LNCaP clone FGC (cell line): ENCODE measurements at regions not wholly inside any gene's neighbourhood (a gene's known extent, or its start where the extent isn't known, plus 50 kb on each side); places are given as distances from the start of the nearest gene placed in this dataset.

Source experiments
- DNase-seq: peaks from one replicate; pipeline ENCODE4 v3.0.0-alpha.2; 2011; ENCODE audit warnings: low read depth
- H3K4me3 ChIP-seq: 2 replicates; pipeline ENCODE4 v1.5.1; 2011; ENCODE audit warnings: mild to moderate bottlenecking, low read depth, low read length, control low read depth
- TF ChIP-seq, protein P1 (sequence below): IDR thresholded peaks from 2 replicates; pipeline ENCODE4 v1.5.1; 2012; ENCODE audit warnings: mild to moderate bottlenecking; ENCODE audit not compliant: control insufficient read depth, insufficient read depth; ENCODE audit errors: extremely low read depth

DNA sequence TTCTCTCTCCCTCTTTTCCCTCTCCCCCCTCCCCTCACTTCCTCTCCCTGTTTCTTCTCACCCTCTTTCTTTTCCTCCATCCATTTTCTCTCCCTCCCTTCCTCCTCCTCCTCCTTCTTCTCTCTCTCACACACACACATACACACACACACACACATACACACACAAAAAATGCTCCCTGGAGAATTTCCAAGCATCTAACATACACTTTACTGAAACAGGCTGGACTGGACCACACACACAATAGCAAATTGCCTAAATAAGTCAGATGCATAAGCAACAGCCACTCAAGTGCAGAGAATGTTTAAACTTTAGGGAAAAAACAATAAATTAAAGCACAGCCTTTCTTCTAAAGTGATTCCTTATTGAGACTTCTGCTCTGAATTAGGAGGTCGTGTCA is 267.7 kb downstream of the FGFR2 start:
- H3K4me3 ChIP-seq, result no peak overlapping the region
- DNase-seq, result no peak
- TF ChIP-seq, protein P1, sequence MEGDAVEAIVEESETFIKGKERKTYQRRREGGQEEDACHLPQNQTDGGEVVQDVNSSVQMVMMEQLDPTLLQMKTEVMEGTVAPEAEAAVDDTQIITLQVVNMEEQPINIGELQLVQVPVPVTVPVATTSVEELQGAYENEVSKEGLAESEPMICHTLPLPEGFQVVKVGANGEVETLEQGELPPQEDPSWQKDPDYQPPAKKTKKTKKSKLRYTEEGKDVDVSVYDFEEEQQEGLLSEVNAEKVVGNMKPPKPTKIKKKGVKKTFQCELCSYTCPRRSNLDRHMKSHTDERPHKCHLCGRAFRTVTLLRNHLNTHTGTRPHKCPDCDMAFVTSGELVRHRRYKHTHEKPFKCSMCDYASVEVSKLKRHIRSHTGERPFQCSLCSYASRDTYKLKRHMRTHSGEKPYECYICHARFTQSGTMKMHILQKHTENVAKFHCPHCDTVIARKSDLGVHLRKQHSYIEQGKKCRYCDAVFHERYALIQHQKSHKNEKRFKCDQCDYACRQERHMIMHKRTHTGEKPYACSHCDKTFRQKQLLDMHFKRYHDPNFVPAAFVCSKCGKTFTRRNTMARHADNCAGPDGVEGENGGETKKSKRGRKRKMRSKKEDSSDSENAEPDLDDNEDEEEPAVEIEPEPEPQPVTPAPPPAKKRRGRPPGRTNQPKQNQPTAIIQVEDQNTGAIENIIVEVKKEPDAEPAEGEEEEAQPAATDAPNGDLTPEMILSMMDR, result no peak

DNA sequence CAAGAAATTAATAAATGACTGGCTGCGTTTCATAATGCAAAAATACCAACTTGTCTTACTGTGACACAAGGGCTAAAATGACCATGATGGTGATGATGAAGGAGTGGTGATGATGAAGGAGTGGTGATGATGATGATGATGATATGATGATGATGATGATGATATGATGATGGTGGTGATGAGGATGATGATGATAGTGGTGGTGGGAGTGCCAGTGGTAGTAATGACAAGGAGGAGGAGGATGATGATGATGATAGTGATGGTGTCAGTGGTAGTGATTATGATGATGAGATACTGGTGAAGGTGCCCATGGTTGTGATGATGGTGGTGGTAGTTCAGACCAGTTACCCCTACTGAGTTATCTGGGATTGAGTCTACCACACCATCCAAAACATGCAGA is 265.9 kb downstream of the FGFR2 start:
- TF ChIP-seq, protein P1, result no peak
- no peak overlapping the region for H3K4me3 ChIP-seq
- DNase-seq, result no peak

DNA sequence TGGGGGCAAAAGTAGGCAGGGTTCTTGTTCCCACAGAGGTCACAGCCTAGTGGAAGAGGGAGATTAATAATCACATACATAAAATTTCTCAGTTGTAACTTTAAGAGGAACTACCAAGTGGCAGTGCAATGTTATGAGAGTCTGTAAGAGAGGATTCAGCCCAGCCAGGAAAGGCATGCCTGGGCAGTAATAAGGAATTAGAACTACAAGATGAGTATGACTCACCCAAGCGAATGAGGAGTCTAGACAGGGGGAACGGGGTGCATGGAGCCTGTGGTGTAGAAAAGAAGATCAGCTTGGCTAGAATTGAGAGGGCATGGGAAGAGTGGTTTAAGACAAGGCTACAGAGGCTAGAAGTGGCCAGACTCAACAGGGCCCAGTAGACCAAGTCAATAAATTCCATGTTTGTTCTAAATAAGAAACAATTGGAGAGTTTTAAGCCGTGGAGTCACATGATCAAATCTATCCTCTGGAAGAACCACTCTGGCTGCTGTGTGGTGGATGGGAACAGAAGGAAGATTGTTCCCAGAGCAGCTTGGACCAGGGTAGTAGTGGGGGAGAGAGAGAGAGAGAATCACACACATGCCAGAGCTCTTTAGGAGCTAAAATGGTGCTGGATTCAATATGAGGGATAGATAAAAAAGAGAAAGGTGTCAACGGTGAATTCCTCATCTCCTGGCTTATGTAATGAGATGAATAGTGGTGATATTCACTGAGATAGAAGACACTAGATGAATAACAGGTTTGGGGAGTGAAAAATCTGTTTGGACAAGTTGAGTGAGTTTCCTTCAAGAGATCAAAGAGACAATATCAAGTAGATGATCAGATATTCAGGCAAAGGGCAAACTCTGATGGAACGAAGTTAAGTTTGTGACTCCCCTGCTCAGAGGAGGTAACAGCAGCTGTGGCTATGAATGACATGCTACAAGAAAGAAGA is 265.1 kb downstream of the FGFR2 start:
- H3K4me3 ChIP-seq, result no peak overlapping the region
- no peak for DNase-seq
- TF ChIP-seq, protein P1, result no peak

DNA sequence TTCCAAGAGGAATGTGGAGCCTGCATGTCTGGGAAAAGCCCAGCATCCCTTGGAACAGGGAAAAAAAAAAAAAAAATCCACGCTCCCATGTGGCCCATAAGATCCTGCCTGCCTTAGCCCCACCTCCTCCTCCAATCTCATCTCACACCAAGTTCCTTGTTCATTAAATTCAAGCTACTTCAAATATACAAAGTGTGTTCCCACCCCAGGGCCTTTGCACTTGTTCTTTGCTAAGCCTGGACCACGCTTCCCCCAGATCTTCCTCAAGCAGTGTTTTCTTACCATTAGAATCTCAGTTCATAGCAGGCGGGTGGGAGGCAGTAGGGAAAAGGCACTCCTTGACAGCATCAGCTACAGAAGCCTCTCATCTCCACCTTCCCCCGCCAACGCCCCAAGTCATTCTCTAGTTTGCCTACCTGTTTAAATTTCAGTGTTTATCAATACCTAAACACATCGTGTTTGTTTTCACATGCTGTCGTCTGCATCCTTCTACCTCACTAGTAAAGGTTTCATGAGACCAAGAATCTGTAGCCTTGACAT is 262.8 kb downstream of the FGFR2 start:
- TF ChIP-seq, protein P1, result no peak
- no peak for DNase-seq
- H3K4me3 ChIP-seq, result no peak overlapping the region

DNA sequence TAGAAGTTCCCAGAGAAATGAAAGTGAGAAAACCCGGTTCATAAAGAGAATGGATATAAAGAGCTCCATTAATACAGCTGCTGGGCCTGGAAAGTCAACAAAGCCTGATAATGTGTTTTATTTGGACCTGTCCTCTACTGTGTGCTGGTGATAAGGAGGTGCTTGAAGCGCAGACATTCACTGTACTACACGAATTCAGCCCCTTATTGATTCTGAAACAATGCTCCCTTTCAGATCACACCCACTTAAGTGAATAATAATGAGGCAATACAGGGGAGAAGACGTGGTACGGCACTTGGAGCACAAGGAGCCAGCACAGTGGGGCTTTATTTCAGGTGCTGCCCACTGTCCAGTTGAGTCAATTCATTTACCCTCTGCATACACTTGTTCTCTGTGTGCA is 260.8 kb downstream of the FGFR2 start:
- TF ChIP-seq, protein P1, result no peak
- DNase-seq, result no peak
- H3K4me3 ChIP-seq, result no peak overlapping the region

DNA sequence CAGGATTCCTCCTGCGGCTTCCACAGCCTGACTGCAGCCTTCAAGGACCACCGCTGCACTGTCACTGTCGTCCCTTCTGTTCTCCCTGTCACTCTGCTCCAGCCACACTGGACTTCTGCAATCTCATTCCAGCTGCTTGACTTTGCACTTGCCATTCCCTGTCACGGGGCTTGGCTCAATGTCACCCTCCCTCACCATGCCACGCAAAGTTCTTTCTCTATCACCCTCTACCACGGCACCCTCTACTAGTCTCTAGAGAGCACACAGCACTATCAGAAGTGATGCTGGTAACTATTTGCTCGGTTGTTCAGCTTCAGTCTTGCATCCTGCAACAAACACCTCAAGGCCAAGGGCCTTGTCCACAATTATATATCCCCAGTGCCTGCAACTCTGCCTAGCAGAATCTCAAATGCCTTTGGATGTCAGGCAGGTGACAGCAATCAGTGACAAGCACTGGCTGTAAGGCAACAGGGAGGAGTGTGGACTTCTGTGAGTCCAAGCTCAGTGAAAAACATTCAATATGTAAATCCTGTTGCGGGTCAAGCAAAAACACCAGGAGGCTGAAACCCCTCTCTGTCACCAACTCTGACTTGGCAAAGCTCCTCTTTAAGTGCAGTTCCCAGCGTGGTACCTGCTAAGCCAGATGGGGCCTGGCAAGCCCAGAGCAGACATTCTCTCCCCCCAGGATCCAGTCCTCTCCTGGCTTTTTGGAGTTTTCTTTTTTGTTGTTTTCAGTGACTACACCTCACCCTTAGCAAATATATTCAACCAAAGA is 259.9 kb downstream of the FGFR2 start:
- no peak for DNase-seq
- TF ChIP-seq, protein P1, result no peak

More for the DNA sequence above, 259.9 kb downstream of the FGFR2 start:
- H3K4me3 ChIP-seq, result no peak overlapping the region
